ENCODE measurements at regions not wholly inside any gene's neighbourhood (a gene's known extent, or its start where the extent isn't known, plus 50 kb on each side); places are given as distances from the start of the nearest gene placed in this dataset.

- Mint-ChIP-seq H3K9me3 (ENCODE audit: low read depth) (no peaks in the 10 kb centered on the region), H3K27ac (no peak overlapping the region), H3K4me1 (ENCODE audit: low read depth) (no peaks in the 10 kb centered on the region), H3K27me3 (no peaks in the 10 kb centered on the region), H3K4me3 (no peak overlapping the region), H3K36me3 (no peaks in the 10 kb centered on the region)
Observed at GRCh38 chr2:128638341-128639119, 319.9 kb upstream of the HS6ST1 start.

- no peaks in the 10 kb centered on the region for H3K4me1 Mint-ChIP-seq (ENCODE audit: low read depth)
- H3K27ac Mint-ChIP-seq, result no peak overlapping the region
- no peaks in the 10 kb centered on the region for H3K9me3 Mint-ChIP-seq (ENCODE audit: low read depth)
- no peaks in the 10 kb centered on the region for H3K27me3 Mint-ChIP-seq
- H3K36me3 Mint-ChIP-seq, result no peaks in the 10 kb centered on the region
- no peak overlapping the region for H3K4me3 Mint-ChIP-seq
Observed at GRCh38 chr2:128639120-128639477, 320.4 kb upstream of the HS6ST1 start.

DNA sequence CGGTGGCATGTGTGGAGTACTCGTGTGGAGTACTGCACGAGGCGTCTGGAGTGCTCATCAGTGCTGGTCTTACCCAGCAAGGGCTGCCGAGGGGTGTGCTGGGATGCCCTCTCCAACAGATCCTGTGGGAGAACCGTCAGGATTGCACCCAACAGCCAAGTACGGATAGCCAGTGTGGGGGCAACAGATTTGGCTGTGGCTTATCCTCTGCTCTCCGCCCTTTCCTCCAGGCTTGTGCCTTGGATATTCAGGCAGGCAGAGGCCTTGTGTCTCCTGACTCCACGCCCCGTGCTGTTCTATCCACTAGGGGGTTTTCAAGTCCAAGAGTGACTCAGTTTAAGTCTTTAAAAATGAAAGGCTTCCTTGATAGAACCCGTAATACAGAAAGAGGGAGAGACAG is 321.0 kb upstream of the HS6ST1 start:
- Mint-ChIP-seq H3K27ac (no peak overlapping the region), H3K4me1 (ENCODE audit: low read depth) (no peaks in the 10 kb centered on the region), H3K36me3 (no peaks in the 10 kb centered on the region), H3K9me3 (ENCODE audit: low read depth) (no peaks in the 10 kb centered on the region), H3K27me3 (no peaks in the 10 kb centered on the region), H3K4me3 (no peak overlapping the region)

DNA sequence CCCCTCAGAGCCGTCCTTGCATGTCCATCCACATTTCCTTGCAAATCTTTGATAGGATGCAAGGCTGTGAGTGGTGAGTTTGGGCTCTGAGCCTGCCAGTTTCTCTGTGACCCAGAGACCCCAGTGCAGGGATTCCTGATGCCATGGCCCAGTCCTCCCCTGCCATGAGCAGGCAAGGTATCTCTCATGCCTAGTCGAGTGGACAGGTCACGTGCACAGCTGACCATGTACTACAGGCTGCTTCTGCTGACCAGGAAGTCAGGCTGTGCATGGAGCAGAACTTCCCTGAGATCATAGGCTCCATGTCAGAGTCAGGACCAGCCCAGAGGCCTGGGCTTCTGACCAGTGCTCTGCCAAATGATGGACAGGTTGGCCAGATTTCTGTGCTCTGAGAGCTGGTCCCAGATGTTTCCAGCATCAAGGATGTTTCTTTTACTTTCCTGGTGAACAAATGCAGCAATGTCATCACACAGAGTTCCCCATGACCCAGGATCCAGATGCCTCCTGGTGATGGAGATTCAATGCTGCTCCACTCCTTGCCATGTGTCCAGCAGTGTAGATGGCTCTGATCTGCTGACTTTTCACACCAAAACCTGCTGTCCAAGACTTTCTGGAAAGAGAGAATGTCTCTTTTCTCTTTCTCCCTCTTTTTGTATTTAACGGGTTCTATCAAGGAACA is 321.6 kb upstream of the HS6ST1 start:
- Mint-ChIP-seq H3K4me1 (ENCODE audit: low read depth) (no peaks in the 10 kb centered on the region), H3K27ac (no peak overlapping the region), H3K27me3 (no peaks in the 10 kb centered on the region), H3K36me3 (no peaks in the 10 kb centered on the region), H3K4me3 (no peak overlapping the region), H3K9me3 (ENCODE audit: low read depth) (no peaks in the 10 kb centered on the region)

GRCh38 chr2:128640845-128641360 is 322.2 kb upstream of the HS6ST1 start:
- Mint-ChIP-seq H3K36me3 (no peaks in the 10 kb centered on the region), H3K4me3 (no peak overlapping the region), H3K27me3 (no peaks in the 10 kb centered on the region), H3K9me3 (ENCODE audit: low read depth) (no peaks in the 10 kb centered on the region), H3K4me1 (ENCODE audit: low read depth) (no peaks in the 10 kb centered on the region), H3K27ac (no peak overlapping the region)

DNA sequence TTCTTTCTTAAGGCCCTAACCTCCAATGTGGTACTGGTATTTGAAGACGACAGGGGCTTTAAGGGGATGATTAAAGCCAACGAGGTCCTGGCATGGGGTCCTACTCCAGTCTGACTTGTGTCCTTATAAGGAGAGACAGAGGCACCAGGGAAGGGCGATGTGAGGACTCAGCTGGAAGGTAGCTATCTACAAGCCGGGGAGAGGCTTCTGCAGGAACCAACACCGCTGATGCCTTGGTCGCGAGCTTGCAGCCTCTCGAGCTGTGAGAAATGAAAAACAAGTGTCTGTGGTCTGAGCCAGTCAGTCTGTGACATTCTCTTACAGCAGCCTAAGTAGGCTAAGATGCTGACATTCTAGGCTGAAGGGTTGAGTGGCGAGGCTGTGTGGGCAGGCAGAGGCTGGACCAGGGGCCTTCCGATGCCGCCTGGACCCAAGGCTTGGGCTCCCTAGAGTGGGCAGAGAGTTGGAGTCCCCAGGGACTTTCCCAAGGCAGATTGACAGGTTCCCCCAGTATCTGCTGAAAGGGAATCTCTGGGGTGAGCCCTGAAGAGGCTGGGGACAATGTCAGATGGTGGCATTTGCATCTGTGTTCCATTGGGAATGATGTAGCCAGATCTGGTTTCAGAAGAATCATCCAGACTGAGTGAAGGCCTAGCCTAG is 322.9 kb upstream of the HS6ST1 start:
- no peaks in the 10 kb centered on the region for H3K27me3 Mint-ChIP-seq
- no peak overlapping the region for H3K27ac Mint-ChIP-seq
- no peaks in the 10 kb centered on the region for H3K4me1 Mint-ChIP-seq (ENCODE audit: low read depth)
- no peaks in the 10 kb centered on the region for H3K9me3 Mint-ChIP-seq (ENCODE audit: low read depth)
- H3K4me3 Mint-ChIP-seq, result no peak overlapping the region
- no peaks in the 10 kb centered on the region for H3K36me3 Mint-ChIP-seq

DNA sequence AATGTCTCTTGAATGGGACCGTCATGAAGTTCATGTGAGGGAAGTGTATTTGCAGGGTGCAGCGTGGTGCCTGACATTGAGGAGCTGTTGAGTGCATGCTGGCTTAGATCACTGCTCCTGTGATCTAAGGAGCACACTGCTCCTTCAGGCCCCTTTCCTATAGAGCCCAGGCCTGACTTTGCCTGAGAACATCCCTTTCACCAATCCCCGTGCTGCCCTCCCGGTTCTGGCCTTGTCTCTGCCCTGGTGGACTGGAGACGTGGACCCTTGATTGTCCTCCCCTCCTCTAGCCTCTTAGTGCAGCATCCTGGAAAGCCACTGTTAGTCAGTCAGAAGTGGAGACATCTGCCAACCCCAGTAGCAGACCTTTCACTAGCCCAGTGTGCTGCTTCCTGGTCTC is 323.6 kb upstream of the HS6ST1 start:
- H3K4me3 Mint-ChIP-seq, result no peak overlapping the region
- H3K4me1 Mint-ChIP-seq (ENCODE audit: low read depth), result no peaks in the 10 kb centered on the region
- H3K9me3 Mint-ChIP-seq (ENCODE audit: low read depth), result no peaks in the 10 kb centered on the region
- no peaks in the 10 kb centered on the region for H3K27me3 Mint-ChIP-seq
- H3K27ac Mint-ChIP-seq, result no peak overlapping the region
- no peaks in the 10 kb centered on the region for H3K36me3 Mint-ChIP-seq

DNA sequence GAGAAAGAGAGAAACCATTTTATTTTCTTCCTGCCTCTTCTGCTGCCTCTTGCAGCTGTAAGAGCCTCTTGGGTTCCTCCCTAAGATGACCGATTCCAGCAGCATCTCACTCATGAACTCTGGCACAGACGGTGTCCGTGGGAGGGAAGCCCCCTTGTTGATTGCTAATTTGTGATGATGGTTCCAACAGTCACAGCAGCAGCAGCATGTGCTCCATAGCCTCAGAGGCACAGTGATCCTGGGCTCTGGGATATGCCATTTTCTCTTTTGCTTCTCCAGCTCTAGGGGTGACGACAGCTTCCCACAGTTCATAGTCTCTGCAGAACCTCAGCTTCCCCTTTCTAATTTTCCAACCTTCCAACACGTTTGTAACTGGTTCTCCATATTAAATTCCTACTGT is 324.2 kb upstream of the HS6ST1 start:
- no peaks in the 10 kb centered on the region for H3K9me3 Mint-ChIP-seq (ENCODE audit: low read depth)
- H3K4me1 Mint-ChIP-seq (ENCODE audit: low read depth), result no peaks in the 10 kb centered on the region
- H3K27ac Mint-ChIP-seq, result no peak overlapping the region
- no peaks in the 10 kb centered on the region for H3K36me3 Mint-ChIP-seq
- H3K4me3 Mint-ChIP-seq, result no peak overlapping the region
- H3K27me3 Mint-ChIP-seq, result no peaks in the 10 kb centered on the region

GRCh38 chr2:128643221-128644065 is 324.8 kb upstream of the HS6ST1 start:
- no peaks in the 10 kb centered on the region for H3K27me3 Mint-ChIP-seq
- no peak overlapping the region for H3K4me3 Mint-ChIP-seq
- no peaks in the 10 kb centered on the region for H3K9me3 Mint-ChIP-seq (ENCODE audit: low read depth)
- no peaks in the 10 kb centered on the region for H3K4me1 Mint-ChIP-seq (ENCODE audit: low read depth)
- no peak overlapping the region for H3K27ac Mint-ChIP-seq
- no peaks in the 10 kb centered on the region for H3K36me3 Mint-ChIP-seq

GRCh38 chr2:128644156-128644555 is 325.5 kb upstream of the HS6ST1 start:
- Mint-ChIP-seq H3K36me3 (no peaks in the 10 kb centered on the region), H3K4me1 (ENCODE audit: low read depth) (no peaks in the 10 kb centered on the region), H3K9me3 (ENCODE audit: low read depth) (no peaks in the 10 kb centered on the region), H3K27me3 (no peaks in the 10 kb centered on the region), H3K4me3 (no peak overlapping the region), H3K27ac (no peak overlapping the region)

DNA sequence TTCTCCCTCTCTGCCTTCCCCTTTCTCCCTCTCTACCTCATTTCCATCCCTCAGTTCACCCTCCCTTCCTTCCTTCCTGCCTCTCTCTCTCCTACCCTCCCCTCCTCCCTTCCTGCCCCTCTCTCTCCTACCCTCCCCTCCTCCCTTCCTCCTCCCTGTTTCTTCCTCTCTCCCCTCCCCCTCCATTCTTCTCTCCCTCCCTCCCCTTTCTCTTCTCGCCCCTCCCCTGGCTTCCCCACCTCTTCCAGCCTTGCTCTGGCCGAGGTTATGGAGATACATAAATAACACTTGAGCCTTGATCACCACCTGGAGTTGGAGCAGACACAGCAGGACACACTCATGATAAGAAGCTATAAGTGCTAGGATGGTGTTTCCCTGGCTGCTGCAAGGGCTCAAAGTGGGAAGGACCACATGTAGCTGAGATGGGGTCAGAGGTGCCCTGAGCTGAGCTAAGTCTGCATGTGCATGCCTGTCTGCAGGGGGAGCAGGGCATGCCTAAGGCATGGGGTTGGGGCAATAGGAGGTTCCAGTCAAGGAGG is 326.1 kb upstream of the HS6ST1 start:
- Mint-ChIP-seq H3K27ac (no peak overlapping the region), H3K4me1 (ENCODE audit: low read depth) (no peaks in the 10 kb centered on the region), H3K4me3 (no peak overlapping the region), H3K9me3 (ENCODE audit: low read depth) (no peaks in the 10 kb centered on the region), H3K27me3 (no peaks in the 10 kb centered on the region), H3K36me3 (no peaks in the 10 kb centered on the region)

- Mint-ChIP-seq H3K36me3 (no peaks in the 10 kb centered on the region), H3K9me3 (ENCODE audit: low read depth) (no peaks in the 10 kb centered on the region), H3K4me1 (ENCODE audit: low read depth) (no peaks in the 10 kb centered on the region), H3K27me3 (no peaks in the 10 kb centered on the region), H3K27ac (no peak overlapping the region), H3K4me3 (no peak overlapping the region)
Observed at GRCh38 chr2:128645631-128646030, 327.0 kb upstream of the HS6ST1 start.

- H3K27me3 Mint-ChIP-seq, result no peaks in the 10 kb centered on the region
- no peaks in the 10 kb centered on the region for H3K36me3 Mint-ChIP-seq
- no peak overlapping the region for H3K27ac Mint-ChIP-seq
- no peaks in the 10 kb centered on the region for H3K9me3 Mint-ChIP-seq (ENCODE audit: low read depth)
- H3K4me3 Mint-ChIP-seq, result no peak overlapping the region
- no peaks in the 10 kb centered on the region for H3K4me1 Mint-ChIP-seq (ENCODE audit: low read depth)
Observed at GRCh38 chr2:128646091-128646490, 327.4 kb upstream of the HS6ST1 start.

DNA sequence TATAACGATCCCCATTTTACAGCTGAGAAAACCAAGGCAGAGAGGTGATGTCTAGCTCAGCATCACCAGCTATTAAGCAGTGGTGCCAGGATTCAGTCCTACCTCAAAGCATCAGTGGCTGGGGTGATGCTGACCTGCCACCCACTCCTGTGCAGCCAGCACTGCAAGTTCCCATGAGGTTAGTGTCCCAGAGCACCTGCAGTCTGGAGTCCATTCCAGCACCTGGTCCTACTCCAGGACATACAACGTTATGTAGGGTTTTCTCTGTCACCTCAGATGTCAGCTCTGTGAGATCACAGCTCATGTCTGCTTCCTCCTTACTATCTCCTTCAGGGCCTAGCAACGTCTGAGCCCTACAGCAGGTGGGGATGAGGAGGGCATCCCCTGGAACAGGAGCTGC is 328.0 kb upstream of the HS6ST1 start:
- Mint-ChIP-seq H3K4me3 (no peak overlapping the region), H3K4me1 (ENCODE audit: low read depth) (no peaks in the 10 kb centered on the region), H3K27me3 (no peaks in the 10 kb centered on the region), H3K9me3 (ENCODE audit: low read depth) (no peaks in the 10 kb centered on the region), H3K36me3 (no peaks in the 10 kb centered on the region), H3K27ac (no peak overlapping the region)
